ENCODE measurements at regions not wholly inside any gene's neighbourhood (a gene's known extent, or its start where the extent isn't known, plus 50 kb on each side); places are given as distances from the start of the nearest gene placed in this dataset.
"Not testable (repeated sequence)": the region's sequence is repeated elsewhere in the genome, so short reads cannot be mapped to it uniquely, and the experiment has no call there.

- no peak for DNase-seq (ENCODE audit: low read depth in 2 of 2)
Observed at GRCh38 chr9:119933191-119933590, 564.0 kb upstream of the BRINP1 start.

DNA sequence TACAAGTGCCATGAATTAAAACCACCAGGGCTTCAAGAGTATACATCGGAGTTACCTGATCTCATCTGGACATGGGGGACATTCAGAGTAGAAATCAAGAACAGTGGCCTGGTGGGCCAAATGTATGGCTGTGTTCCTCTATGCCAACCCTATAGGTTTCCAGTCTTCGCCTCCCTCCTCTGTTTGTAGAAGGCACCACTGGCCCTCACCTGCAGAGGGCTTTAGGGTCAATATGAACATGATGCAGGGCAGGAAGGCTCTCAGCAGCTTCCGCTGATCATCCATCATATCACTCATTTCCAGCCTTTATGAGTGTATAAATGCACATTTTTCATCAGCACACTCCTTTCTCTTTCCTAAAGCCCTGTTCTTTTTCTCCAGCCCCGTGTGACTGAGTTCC is 555.5 kb upstream of the BRINP1 start:
- DNase-seq (ENCODE audit: low read depth in 2 of 2) = no peak

DNA sequence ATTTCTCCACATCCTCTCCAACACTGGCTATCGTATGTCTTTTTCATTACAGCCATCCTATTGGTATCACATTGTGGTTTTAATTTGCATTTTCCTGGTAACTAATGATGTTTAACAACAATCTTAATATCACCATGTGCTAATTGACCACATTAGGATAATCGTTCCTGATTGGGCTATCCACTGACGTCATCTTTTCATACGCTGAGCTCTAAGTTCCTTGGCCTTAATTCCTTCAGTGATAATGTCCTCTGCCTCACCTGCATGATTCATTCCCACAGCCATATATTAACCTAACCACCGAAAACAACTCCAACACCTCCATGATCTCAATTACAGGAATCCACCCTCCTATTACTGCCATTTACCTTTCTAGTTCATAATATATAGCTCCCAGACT is 547.9 kb upstream of the BRINP1 start:
- DNase-seq (ENCODE audit: low read depth in 2 of 2) = no peak

DNA sequence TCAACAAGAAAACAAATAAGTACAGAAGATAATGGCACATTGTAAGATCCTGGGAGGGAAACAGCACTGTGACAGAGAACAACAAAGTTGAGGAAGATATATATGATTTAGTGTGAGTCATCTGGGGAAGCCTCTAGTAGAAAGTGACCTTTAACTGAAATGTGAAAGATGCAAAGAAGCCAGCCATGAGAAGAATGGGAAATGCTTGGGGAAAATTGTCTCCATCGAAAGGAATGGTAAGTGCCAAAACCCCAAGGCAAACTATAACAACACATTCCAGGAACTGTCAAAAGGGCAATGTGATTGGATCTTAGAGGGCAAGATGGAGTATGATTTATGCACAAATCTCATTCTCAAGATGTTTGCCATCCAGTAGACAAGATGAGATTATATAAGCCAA is 537.8 kb upstream of the BRINP1 start:
- no peak for DNase-seq (ENCODE audit: low read depth in 2 of 2)

GRCh38 chr9:119905724-119906123 is 536.5 kb upstream of the BRINP1 start:
- no peak for DNase-seq (ENCODE audit: low read depth in 2 of 2)

GRCh38 chr9:119903851-119904250 is 534.6 kb upstream of the BRINP1 start:
- no peak for DNase-seq (ENCODE audit: low read depth in 2 of 2)

DNA sequence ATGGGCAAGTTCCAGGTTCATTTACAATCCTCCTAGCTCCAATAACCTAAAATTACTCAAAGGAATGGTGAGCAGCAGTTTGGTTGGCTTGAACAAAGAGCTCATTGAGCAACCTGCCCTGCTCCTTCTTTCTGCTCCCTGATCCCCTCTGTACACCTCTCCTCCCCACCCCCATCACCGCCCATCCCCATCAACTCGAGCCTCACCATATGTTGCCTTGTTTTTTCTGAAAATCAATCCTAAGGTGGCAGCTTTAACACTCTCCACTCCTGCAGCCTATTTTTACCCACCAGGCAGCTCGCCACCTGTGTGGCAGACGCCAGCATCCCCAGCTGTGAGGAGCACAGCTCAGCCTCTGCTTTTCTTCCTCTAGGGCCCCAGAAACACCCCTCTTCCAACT is 533.4 kb upstream of the BRINP1 start:
- DNase-seq (ENCODE audit: low read depth in 2 of 2) = no peak

GRCh38 chr9:119898316-119898715 is 529.1 kb upstream of the BRINP1 start:
- DNase-seq (ENCODE audit: low read depth in 2 of 2) = no peak

- no peak for DNase-seq (ENCODE audit: low read depth in 2 of 2)
Observed at GRCh38 chr9:119884438-119884837, 515.2 kb upstream of the BRINP1 start.

DNA sequence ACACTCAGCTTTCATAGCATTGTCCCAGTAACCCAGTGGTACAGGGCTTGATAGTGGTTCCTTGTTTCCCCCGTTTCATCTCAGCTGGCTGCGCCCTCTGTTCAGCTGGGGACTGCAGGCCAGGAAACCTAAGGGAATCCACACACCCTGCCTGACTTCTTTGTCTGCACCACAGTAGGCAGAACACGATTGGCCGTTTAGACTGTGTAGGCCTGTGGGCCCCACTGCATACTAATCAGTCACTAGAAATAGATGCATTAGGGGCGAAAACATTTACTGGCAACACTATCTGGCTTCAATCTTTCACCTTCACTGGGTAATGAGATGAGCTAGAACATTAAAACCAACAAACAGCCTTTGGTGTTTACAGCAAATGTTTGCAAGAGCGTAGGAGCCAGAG is 512.7 kb upstream of the BRINP1 start:
- no peak for DNase-seq (ENCODE audit: low read depth in 2 of 2)

DNA sequence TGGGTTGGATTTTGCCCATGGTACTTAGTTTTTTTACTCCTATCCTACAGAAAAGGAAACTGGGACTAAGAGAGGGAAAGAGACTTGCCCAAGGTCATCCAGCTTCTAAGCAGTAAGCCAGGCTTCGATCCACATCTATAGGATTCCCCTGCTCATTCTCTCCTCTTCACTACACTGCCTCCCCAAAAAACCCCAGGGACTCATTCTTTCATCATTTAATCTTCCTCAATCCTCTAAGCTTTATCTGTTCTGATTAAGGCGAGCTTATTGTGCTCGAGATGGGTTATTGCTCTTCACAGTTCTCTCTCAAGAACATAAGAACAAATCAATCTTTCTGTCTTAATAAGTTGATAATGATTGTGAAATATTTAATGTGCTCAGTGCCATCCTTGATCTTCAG is 511.1 kb upstream of the BRINP1 start:
- DNase-seq (ENCODE audit: low read depth in 2 of 2) = no peak

- DNase-seq (ENCODE audit: low read depth in 2 of 2) = no peak
Observed at GRCh38 chr9:119877306-119877705, 508.1 kb upstream of the BRINP1 start.

GRCh38 chr9:119873877-119874276 is 504.6 kb upstream of the BRINP1 start:
- no peak for DNase-seq (ENCODE audit: low read depth in 2 of 2)

DNA sequence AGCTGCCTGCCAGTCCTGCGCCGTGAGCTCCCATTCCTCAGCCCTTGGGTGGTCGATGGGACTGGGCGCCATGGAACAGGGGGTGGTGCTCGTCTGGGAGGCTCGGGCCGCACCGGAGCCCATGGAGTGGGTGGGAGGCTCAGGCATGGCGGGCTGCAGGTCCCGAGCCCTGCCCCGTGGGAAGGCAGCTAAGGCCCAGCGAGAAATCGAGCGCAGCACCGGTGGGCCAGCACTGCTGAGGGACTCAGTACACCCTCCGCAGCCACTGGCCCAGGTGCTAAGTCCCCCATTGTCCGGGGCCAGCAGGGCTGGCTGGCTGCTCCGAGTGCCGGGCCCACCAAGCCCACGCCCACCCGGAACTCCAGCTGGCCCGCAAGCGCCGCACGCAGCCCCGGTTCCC is 501.0 kb upstream of the BRINP1 start:
- DNase-seq (ENCODE audit: low read depth in 2 of 2) = not testable (repeated sequence)

GRCh38 chr9:119868694-119869093 is 499.5 kb upstream of the BRINP1 start:
- no peak for DNase-seq (ENCODE audit: low read depth in 2 of 2)

DNA sequence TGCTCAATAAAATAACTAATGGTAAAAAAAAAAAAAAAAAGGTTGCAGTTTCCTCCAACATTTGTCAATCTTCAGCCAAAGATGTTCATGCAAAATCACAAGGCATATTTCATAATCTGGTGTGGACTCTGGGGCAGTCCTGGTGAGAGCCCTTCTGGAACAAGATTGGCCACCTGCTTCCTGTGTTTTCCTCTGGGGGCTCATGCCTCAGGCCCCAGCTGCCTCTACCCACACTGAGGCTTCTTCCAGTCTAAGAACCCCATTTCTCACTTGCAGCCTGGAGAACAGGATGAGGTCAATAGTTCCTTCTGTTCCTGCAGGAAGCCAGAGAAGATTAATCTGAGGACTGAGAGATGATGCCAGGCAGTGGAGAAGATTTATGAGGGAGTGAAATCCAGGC is 492.6 kb upstream of the BRINP1 start:
- DNase-seq (ENCODE audit: low read depth in 2 of 2) = no peak

GRCh38 chr9:119859128-119859527 is 489.9 kb upstream of the BRINP1 start:
- no peak for DNase-seq (ENCODE audit: low read depth in 2 of 2)

GRCh38 chr9:119853126-119853525 is 483.9 kb upstream of the BRINP1 start:
- DNase-seq (ENCODE audit: low read depth in 2 of 2) = no peak

DNA sequence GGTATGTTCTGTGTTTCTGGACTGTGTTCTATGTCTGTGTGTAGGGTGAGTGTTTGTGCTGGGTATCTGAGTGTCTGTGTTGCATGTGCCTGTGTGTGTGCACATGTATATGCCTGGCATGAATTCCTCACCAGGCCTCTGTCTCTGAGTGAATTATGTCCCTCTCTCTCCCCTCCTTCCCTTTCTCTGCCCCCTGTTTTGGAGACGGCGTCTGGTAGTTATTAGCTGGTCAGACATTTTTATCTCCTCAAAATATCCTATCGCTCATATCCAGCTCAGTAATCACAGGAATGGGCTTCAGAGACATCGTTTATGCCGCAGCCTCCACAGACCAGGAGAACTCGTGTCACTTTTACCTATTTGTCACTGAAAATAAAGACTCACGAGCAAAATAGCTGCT is 483.2 kb upstream of the BRINP1 start:
- no peak for DNase-seq (ENCODE audit: low read depth in 2 of 2)

- DNase-seq (ENCODE audit: low read depth in 2 of 2) = no peak
Observed at GRCh38 chr9:119844431-119844830, 475.2 kb upstream of the BRINP1 start.

GRCh38 chr9:119841016-119841415 is 471.8 kb upstream of the BRINP1 start:
- DNase-seq (ENCODE audit: low read depth in 2 of 2) = no peak

DNA sequence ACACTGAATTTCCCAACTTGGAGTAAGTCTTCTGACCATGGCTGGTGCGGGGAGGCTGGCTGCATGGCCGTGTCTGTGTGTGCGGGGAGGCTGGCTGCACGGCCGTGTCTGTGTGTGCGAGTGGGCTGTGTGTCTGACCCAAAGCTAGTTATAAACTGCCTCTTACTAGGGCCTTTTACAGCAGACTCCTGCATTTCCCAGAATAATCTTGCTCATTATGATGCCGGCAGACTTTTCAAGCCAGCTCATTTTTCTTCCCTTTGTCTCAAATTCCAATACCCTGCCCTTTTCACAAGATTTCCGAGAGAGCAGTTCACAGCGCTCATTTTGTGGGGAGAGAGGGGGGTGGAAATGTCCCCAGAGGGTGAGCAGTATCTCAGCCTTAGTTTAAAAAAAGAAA is 470.7 kb upstream of the BRINP1 start:
- no peak for DNase-seq (ENCODE audit: low read depth in 2 of 2)

DNA sequence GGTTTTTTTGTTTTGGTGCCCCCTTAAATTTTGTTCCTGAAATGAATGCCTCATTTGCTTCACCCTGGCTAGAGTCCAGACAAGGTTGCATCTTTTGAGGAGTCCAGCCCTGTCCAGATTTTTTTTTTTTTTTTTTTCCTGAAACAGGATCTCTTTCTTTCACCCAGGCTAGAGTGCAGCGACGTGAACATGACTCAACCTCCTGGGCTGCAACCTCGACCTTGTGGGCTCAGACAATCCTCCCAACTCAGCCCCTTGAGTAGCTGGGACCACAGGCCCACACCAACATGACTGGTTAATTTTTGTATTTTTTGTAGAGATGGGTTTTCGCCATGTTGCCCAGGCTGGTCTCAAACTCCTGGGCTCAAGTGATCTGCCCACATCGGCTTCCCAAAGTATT is 469.0 kb upstream of the BRINP1 start:
- no peak for DNase-seq (ENCODE audit: low read depth in 2 of 2)

GRCh38 chr9:119836036-119836435 is 466.8 kb upstream of the BRINP1 start:
- DNase-seq (ENCODE audit: low read depth in 2 of 2) = no peak
